ENCODE measurements at regions not wholly inside any gene's neighbourhood (a gene's known extent, or its start where the extent isn't known, plus 50 kb on each side); places are given as distances from the start of the nearest gene placed in this dataset.
"Not testable (repeated sequence)": the region's sequence is repeated elsewhere in the genome, so short reads cannot be mapped to it uniquely, and the experiment has no call there.

DNA sequence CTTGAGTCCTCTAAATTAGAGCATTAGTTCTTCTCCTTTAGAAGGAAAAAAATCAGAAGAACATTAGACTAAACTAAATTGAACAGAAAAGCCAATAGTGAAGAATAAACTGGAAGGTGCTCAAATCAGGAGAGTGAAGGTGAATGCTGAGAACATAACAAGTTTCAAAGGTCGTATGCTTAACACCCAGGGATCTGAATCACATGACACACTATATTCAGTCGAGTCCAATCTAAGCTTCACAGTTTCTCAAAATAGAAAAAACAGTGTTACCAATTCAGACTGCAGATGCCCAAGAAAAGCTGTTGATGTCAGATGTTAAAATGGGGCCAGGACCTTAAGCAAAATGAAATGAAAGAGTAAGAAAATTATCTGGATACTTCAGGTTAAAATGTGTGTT, 614.5 kb downstream of the EFNA5 start:
- no peak for DNase-seq

DNA sequence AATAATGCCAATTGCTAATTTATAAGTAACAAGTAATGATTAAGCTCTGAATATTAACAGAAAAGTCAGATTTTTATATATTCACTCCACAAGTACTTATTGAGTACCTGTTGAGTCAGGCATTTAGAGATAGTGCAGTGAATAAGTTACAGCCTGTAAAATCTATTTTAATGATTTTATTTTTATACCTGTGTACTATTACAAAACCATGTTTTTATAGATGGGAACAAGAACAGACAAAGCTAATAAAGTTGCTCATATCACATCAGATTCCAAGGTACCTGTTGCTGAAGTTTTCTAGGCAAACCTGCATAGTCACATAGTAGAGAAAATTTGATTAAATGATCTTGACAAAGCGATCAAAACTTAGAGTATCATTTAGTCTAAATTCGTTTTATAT, 623.7 kb downstream of the EFNA5 start:
- DNase-seq: no peak

DNA sequence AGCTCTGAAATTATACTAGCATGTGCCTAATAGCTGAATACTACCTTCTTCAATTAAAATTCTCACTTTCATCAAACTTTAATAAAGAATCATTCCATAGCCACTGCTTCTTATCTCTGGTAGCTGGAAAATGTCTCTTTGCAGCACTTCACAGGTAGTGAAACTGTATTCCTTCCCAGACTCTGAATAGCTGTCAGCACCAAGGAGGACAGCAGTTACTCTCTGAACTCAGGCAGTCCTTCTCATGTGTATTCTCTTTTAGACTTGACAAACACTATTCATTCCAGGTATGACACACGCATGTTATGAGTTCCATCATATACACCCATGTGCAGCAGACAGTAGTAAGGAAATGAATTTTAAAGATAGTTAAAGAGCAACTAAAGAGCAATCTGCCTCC, 627.1 kb downstream of the EFNA5 start:
- DNase-seq: no peak

DNA sequence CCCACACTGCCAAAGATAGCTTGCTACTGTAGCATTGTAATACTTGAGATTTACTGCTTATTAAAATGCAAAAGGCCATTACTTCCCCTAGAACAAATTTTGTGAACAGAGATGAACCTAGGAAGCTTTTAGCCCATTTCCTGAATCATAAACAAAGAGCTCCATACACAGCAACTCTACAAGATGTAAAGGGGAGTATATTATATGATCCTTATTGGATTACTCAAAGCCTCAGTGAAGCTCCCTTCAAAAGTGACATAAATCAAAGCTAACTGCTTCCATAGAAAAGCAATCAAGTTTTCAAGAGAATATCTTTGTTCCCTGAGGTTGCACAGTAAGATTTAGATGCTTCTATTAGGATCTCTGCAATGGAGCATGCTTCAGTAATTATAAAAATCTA, 629.8 kb downstream of the EFNA5 start:
- DNase-seq: no peak

DNA sequence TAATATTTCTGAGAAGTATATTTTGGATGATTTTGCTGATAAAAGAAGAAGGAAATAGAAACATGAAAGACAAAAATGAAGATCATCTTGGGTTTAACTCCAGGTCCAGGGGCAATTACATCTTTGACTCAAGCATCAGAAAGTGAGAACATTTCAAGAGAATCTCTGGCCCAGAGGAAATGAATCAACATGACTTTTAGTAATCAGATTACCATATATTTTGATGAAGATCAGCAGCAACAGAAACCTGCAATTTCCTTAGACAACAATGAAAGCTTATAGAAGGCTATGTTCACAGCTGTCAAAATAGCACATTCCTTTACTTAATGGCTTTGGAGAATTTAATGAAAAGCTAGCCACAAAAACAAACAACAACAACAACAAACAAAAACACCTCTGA, 638.1 kb downstream of the EFNA5 start:
- DNase-seq: no peak

DNA sequence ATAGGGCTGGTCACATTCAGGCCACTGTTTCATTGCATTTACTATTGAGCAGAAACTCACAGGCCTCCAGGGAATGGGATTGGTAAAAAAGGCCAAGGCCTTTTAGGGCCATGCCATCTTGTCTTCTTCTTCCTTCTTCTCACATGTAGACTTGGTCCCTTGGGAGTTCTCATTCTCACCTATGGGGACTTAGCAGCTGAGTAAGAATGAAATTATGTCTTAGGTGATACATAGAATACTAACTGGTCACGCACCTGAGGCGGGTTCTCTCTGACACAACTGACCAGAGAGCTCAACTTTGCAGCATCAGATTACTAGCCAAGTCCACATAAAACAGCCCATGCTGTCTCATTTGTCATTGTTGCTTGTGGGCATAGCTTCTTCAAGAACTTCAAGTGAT, 641.8 kb downstream of the EFNA5 start:
- no peak for DNase-seq

GRCh38 chr5:107025712-107026497, 644.8 kb downstream of the EFNA5 start:
- no peak for DNase-seq

- DNase-seq: no peak
Observed at GRCh38 chr5:107023732-107024131, 647.0 kb downstream of the EFNA5 start.

GRCh38 chr5:107021575-107021974, 649.2 kb downstream of the EFNA5 start:
- DNase-seq: no peak

DNA sequence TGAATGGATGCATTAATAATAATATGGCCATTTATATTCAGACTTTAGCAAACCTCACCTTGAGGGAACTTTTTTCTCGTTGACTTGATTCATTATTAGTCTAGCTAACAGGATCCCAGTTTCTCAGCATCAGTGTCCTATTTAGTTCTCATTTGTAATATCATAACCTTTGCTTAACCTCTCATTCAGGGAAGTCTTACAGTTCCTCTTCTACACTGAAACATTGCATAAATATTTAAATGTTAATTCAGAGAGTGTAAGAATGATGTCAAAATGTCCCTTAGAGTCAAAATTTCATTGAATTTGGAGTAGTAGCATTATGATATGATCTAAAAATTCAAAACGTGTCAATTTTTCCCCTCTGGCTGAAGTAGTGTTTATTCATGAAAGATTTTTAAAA, 650.1 kb downstream of the EFNA5 start:
- DNase-seq: no peak

DNA sequence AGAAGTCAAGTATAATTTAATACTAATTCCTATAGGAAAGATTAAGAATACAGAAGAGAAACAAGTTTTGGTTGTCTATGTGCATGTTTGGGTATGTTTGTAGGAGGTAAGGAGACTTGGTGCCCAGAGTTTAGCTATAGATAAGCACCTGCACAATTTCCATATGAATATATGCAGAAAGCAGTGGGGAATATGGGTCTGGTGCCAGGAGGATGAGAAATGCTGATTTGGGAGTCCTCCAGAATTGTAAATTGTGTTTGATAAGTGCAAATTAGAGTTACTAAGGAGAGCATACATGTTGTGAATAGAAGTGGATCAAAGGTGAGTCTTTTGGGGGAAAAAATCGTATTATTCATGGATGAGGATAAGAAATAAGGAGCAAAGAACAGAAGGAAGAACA, 653.1 kb downstream of the EFNA5 start:
- no peak for DNase-seq

- DNase-seq: no peak
Observed at GRCh38 chr5:107012371-107012770, 658.4 kb downstream of the EFNA5 start.

DNA sequence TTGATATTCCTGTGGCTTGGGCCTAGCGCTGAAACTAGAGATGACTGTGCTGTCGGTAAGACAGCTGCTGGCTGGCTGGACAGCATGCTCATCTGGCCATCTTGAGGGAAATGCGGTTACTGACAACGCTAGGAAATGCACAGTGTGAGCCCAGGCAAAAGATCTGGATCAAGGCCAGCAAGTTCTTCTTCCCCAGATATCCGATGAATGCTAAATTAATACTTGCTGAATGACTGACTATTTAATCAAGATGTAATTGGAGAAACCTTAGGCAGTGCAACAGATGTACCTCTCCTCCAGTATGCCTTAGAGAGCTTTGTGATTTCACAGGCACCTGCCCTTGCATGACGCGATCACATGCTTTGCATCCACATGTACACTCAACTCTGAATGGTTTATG, 659.1 kb downstream of the EFNA5 start:
- no peak for DNase-seq

DNA sequence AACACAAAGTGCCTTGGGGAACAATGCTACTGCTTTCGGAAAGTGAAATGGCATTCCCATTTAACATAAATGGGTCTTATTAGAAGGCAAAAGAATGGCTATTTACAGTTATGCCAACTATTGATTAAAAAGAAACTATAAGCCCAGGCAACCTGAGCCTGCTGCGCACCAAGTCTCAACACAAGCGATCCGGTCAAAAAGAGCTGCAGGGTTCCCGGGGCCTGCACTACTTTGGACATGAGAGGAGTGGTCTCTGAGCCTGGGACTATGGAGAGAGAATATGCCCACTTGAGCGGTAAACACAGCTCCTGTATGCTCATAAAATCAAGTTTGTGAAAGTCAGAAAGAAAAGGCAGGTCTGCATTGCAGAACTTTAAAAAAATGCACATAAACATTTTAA, 660.7 kb downstream of the EFNA5 start:
- no peak for DNase-seq

DNA sequence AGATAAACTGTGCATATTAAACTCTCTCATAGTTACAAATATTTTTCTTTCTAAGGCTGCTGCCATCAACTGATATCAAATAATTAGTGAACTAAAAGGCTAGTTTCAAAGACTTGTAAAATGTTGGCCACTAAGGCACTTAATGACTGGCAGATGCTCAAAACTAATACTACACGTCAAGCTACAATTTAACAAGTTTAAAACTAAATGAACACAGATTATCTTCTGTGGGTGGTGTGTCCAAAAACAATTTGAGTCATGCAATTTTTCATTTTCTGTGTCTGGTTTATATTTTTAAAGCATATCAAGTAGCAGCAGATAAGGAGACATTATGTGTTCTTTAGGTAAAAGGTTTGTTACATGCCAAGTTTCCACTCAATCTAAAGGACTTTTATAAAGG, 665.1 kb downstream of the EFNA5 start:
- no peak for DNase-seq

DNA sequence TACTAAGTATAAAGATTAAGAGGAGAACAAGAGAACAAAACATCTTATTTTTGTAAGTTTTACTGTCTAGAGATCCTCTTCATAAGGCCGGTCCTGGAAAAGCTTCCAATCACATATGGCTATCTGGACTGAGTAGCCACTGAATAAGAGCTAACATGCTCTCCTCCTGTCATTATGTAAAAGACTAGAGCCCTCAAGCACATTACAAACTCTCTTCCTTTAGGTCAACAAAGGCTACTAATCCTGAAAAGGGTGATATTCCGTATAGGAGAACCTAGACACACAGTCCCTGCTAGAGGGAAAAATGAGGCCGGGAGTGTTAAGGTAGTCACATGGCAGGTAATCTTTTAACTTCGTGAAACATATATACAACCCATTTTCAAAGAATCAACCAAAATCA, 665.6 kb downstream of the EFNA5 start:
- no peak for DNase-seq

GRCh38 chr5:107002115-107002514, 668.6 kb downstream of the EFNA5 start:
- DNase-seq: no peak

DNA sequence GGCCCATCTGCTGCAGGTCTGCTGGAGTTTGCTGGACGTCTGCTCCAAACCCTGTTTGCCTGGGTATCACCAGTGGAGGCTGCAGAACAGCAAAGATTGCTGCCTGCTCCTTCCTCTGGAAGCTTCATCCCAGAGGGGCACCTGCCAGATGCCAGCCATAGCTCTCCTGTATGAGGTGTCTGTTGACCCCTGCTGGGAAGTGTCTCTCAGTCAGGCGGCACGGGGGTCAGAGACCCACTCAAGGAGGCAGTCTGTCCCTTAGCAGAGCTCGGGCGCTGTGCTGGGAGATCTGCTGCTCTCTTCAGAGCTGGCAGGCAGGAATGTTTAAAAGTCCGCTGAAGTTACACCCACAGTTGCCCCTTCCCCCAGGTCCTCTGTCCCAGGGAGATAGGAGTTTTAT, 671.2 kb downstream of the EFNA5 start:
- DNase-seq: not testable (repeated sequence)

- no peak for DNase-seq
Observed at GRCh38 chr5:106986006-106986405, 684.7 kb downstream of the EFNA5 start.

GRCh38 chr5:106985174-106985573, 685.6 kb downstream of the EFNA5 start:
- no peak for DNase-seq

- DNase-seq: not testable (repeated sequence)
Observed at GRCh38 chr5:106979178-106979577, 691.6 kb downstream of the EFNA5 start.

GRCh38 chr5:106978582-106979165, 692.1 kb downstream of the EFNA5 start:
- not testable (repeated sequence) for DNase-seq

DNA sequence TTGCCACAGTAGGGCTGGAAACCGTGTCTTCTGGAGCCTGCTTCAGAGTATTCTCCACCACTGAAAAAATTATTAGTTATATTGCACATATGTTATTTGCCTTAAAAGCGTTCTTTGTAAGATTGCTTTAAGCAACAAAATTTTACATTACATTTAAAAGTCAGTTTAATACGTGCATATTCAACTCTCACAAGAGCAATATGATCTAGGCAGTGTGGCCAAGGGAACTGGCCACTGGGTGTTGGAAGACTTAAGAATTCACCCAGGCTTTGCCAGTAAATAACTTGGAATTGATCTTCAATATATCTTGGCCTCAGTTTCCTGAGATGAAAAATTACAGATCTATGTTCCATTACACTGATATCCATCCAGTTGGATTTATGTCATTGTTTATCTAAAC, 694.4 kb downstream of the EFNA5 start:
- no peak for DNase-seq

- no peak for DNase-seq
Observed at GRCh38 chr5:106974272-106974671, 696.5 kb downstream of the EFNA5 start.
